Erythroblast (primary cell): ENCODE measurements at regions not wholly inside any gene's neighbourhood (a gene's known extent, or its start where the extent isn't known, plus 50 kb on each side); places are given as distances from the start of the nearest gene placed in this dataset.

ENCODE experiments used
- GATA1 ChIP-seq: IDR thresholded peaks from 2 replicates; pipeline ENCODE4 v1.6.1; 2011; ENCODE audit warnings: low read depth, mild to moderate bottlenecking, control low read depth, low read length, moderate library complexity
- POLR2A ChIP-seq: IDR thresholded peaks from 2 replicates; pipeline ENCODE4 v1.6.1; 2011; ENCODE audit warnings: mild to moderate bottlenecking, low read length

- TF ChIP-seq POLR2A = no peak
- no peak for TF ChIP-seq GATA1
Measured at GRCh38 chr4:154140869-154141268, 350.7 kb downstream of the DCHS2 start.
